Esophagus muscularis mucosa (tissue), 4 donors: ENCODE measurements at regions not wholly inside any gene's neighbourhood (a gene's known extent, or its start where the extent isn't known, plus 50 kb on each side); places are given as distances from the start of the nearest gene placed in this dataset.

Experiments used
- CTCF ChIP-seq, 3 experiments: fragments of 200-600 bp in 2 of 3; fragments of 450-650 bp in 1 of 3; sonication (generic) in 2 of 3; IDR thresholded peaks; one replicate each; pipeline ENCODE4 v1.5.1; 2017 to 2019; ENCODE audit warnings: antibody characterized with exemption in 3 of 3, mild to moderate bottlenecking in 2 of 3, moderate library complexity in 1 of 3
- EP300 ChIP-seq: sonication (generic); formaldehyde crosslinking; IDR thresholded peaks from one replicate; pipeline ENCODE4 v1.6.1; 2017; ENCODE audit warnings: antibody characterized with exemption
- POLR2A ChIP-seq: fragments of 450-650 bp; IDR thresholded peaks from one replicate; pipeline ENCODE4 v1.6.1; 2017; ENCODE audit warnings: antibody characterized with exemption, moderate library complexity, mild to moderate bottlenecking, low read depth
- POLR2AphosphoS5 ChIP-seq, 2 donors: sonication (generic); formaldehyde crosslinking; IDR thresholded peaks; one replicate each; pipeline ENCODE4 v1.6.1; 2017; ENCODE audit warnings: antibody characterized with exemption in 2 of 2

GRCh38 chr1:104435255-104435654, 685.6 kb downstream of the AMY1C start:
- TF ChIP-seq POLR2A (no peak), CTCF (IDR thresholded peaks at IDR 0.05) (no peak), EP300 (no peak), POLR2AphosphoS5 (IDR thresholded peaks at IDR 0.05) (no peak)
